H1 (cell line): ENCODE measurements at regions not wholly inside any gene's neighbourhood (a gene's known extent, or its start where the extent isn't known, plus 50 kb on each side); places are given as distances from the start of the nearest gene placed in this dataset.

Experiments used
- CBX8 ChIP-seq: fragments of 300-800, 300-1000 bp; sonication (generic); IDR thresholded peaks from 2 replicates; pipeline ENCODE4 v1.7.1; 2016; ENCODE audit warnings: low read depth, low read length, borderline replicate concordance
- SP4 ChIP-seq: IDR thresholded peaks from 2 replicates; pipeline ENCODE4 v1.6.1; 2012; ENCODE audit warnings: low read length, inconsistent platforms
- TAF1 ChIP-seq: IDR thresholded peaks from 2 replicates; pipeline ENCODE4 v1.6.1; 2011; ENCODE audit warnings: mild to moderate bottlenecking, low read depth, low read length
- TAF7 ChIP-seq: optimal IDR thresholded peaks from 2 replicates; pipeline ENCODE3; 2011; ENCODE audit warnings: low read depth, mild to moderate bottlenecking, inconsistent platforms, low read length, moderate library complexity, borderline replicate concordance
- TEAD4 ChIP-seq: IDR thresholded peaks from 2 replicates; pipeline ENCODE4 v1.6.1; 2012; ENCODE audit warnings: low read depth, low read length, inconsistent platforms, mixed read lengths

DNA sequence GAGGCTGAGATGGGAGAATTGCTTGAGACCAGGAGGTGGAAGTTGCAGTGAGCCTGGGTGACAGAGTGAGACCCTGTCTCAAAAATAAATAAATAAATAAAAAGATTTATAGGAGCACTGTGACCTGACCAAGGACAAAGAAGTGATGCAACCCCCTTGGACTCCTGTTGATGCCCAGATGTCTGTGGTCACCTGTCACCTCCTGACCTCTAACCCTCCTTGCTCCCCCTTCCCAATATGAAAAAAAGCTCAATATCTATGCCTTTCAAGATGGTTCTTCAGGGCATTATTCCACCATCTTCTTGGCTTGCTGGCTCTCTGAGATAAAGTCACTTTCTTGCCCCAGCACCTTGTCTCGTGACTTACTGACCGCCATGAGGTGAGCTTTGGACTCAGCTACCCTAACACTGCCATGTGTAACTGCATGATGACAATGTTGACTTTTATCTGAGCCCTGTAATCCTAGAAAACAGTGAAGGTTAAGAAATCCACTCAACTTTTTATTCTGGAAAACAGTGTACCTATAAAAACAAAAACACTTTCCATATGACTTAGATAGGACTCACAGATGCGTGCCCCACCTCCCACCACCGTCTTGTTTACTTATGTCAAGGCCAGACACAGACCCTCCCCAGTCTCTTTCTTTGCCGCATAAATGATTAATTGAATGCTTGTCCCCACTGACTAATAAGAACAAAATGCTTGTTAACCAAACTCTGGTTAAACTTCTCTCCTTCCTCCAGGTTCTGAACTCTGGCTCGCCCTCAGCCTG is 360.5 kb downstream of the BUD13 start (continued):
- TF ChIP-seq TEAD4 (no peak), TAF1 (no peak), CBX8 (no peak), TAF7 (no peak), SP4 (no peak)
